ENCODE measurements at regions not wholly inside any gene's neighbourhood (a gene's known extent, or its start where the extent isn't known, plus 50 kb on each side); places are given as distances from the start of the nearest gene placed in this dataset.

DNA sequence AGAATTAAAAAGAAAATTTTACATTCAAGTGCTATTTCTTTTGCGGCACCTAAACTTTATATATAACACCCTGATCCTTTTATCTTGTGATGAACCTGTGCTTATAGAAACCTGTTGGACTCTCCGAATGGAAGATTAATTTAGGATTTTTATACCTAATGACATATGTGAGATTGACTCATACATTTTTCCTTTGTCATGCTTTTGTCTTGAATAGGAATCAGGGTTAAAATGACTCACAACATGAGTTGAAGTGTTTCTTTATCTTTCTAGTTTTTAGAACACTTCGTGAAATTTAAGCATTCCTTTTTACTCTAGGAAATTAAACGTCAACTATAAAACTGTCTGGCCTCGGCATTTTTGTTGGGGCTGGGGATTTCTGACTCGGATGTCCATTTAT is 378.9 kb downstream of the PCDH20 start:
- Histone ChIP-seq H4K20me1 (ENCODE audit: control insufficient read depth, insufficient read depth, low read depth, low read length) (no peaks in the 10 kb centered on the region), H3K4me2 (ENCODE audit: low read length) (no peak overlapping the region), H3K27me3 (ENCODE audit: control insufficient read depth, low read length) (no peaks in the 10 kb centered on the region), H3K9me3 (ENCODE audit: control insufficient read depth, insufficient read depth, low read length) (no peaks in the 10 kb centered on the region), H3K36me3 (ENCODE audit: control insufficient read depth, low read length) (no peaks in the 10 kb centered on the region), H3F3A (ENCODE audit: control insufficient read depth, insufficient read depth) (no peaks in the 10 kb centered on the region), H3K4me3 (ENCODE audit: low read length) (no peak overlapping the region), H3K4me1 (ENCODE audit: control insufficient read depth, low read length) (no peaks in the 10 kb centered on the region), H3K27ac (ENCODE audit: low read depth, low read length) (no peak overlapping the region), H3K9me2 (replicated peaks; ENCODE audit: control insufficient read depth, low read length) (no peaks in the 10 kb centered on the region), H3K79me2 (ENCODE audit: control insufficient read depth, low read length) (no peaks in the 10 kb centered on the region)
- TF ChIP-seq CTCF (IDR thresholded peaks at IDR 0.05; ENCODE audit: low read depth, low read length, poor library complexity, severe bottlenecking) (no peak), EZH2phosphoT487 (IDR thresholded peaks at IDR 0.05; ENCODE audit: borderline replicate concordance, low read length) (no peak)

DNA sequence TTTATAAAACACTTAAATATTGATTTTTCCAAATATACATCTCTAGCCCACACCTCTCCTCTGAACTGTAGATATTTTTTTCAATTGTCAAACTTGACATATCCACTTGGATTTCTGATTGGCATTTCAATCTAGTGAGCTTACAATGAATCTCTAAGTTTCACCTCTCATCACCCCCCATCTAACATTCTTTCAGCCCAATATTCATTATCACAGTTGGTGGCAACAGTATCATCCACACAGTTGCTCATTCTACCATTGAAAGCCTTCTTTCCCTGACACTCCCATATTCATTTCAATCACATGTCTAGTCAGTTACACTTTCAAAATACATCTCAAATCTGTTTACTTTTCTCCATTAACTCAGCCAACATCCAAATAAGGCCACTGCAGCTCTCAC is 385.2 kb downstream of the PCDH20 start:
- Histone ChIP-seq H3K4me3 (ENCODE audit: low read length) (no peak overlapping the region), H3K4me1 (ENCODE audit: control insufficient read depth, low read length) (no peaks in the 10 kb centered on the region), H4K20me1 (ENCODE audit: control insufficient read depth, insufficient read depth, low read depth, low read length) (no peaks in the 10 kb centered on the region), H3K36me3 (ENCODE audit: control insufficient read depth, low read length) (no peaks in the 10 kb centered on the region), H3K4me2 (ENCODE audit: low read length) (no peak overlapping the region), H3F3A (ENCODE audit: control insufficient read depth, insufficient read depth) (no peaks in the 10 kb centered on the region), H3K27me3 (ENCODE audit: control insufficient read depth, low read length) (no peaks in the 10 kb centered on the region), H3K9me2 (replicated peaks; ENCODE audit: control insufficient read depth, low read length) (no peaks in the 10 kb centered on the region), H3K9me3 (ENCODE audit: control insufficient read depth, insufficient read depth, low read length) (no peaks in the 10 kb centered on the region), H3K79me2 (ENCODE audit: control insufficient read depth, low read length) (no peaks in the 10 kb centered on the region), H3K27ac (ENCODE audit: low read depth, low read length) (no peak overlapping the region)
- TF ChIP-seq EZH2phosphoT487 (IDR thresholded peaks at IDR 0.05; ENCODE audit: borderline replicate concordance, low read length): no peak
- TF ChIP-seq CTCF (IDR thresholded peaks at IDR 0.05; ENCODE audit: low read depth, low read length, poor library complexity, severe bottlenecking): no peak

DNA sequence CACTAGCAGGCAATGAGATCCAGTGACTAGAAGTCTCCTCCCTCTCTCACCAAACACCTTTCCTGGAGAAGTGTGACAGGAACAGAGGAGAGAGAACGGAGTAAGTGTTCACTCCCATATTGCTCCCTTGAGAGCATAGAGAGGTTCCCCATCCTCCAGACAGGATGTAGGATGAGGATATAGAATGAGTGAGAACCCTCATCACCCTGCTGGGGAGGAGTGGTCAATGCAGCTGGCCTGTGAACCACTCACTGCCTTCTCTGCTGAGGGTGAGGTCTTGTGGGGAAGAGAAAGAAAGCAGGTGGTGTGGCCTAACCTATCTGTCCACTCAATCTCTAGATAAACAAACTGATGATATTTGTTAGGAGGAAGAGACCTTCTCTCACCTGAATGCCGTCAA is 386.6 kb downstream of the PCDH20 start:
- H3K4me1 ChIP-seq (ENCODE audit: control insufficient read depth, low read length): no peaks in the 10 kb centered on the region
- no peaks in the 10 kb centered on the region for H3K9me3 ChIP-seq (ENCODE audit: control insufficient read depth, insufficient read depth, low read length)
- H3K79me2 ChIP-seq (ENCODE audit: control insufficient read depth, low read length): no peaks in the 10 kb centered on the region
- no peaks in the 10 kb centered on the region for H3K36me3 ChIP-seq (ENCODE audit: control insufficient read depth, low read length)
- no peak overlapping the region for H3K4me2 ChIP-seq (ENCODE audit: low read length)
- no peak overlapping the region for H3K4me3 ChIP-seq (ENCODE audit: low read length)
- H3K9me2 ChIP-seq (replicated peaks; ENCODE audit: control insufficient read depth, low read length): no peaks in the 10 kb centered on the region
- no peak overlapping the region for H3K27ac ChIP-seq (ENCODE audit: low read depth, low read length)
- no peaks in the 10 kb centered on the region for H3F3A ChIP-seq (ENCODE audit: control insufficient read depth, insufficient read depth)
- TF ChIP-seq CTCF (IDR thresholded peaks at IDR 0.05; ENCODE audit: low read depth, low read length, poor library complexity, severe bottlenecking) (no peak), EZH2phosphoT487 (IDR thresholded peaks at IDR 0.05; ENCODE audit: borderline replicate concordance, low read length) (no peak)
- no peaks in the 10 kb centered on the region for H4K20me1 ChIP-seq (ENCODE audit: control insufficient read depth, insufficient read depth, low read depth, low read length)
- no peaks in the 10 kb centered on the region for H3K27me3 ChIP-seq (ENCODE audit: control insufficient read depth, low read length)

GRCh38 chr13:61024046-61024445 is 391.6 kb downstream of the PCDH20 start:
- Histone ChIP-seq H3K4me3 (ENCODE audit: low read length) (no peak overlapping the region), H4K20me1 (ENCODE audit: control insufficient read depth, insufficient read depth, low read depth, low read length) (no peaks in the 10 kb centered on the region), H3K36me3 (ENCODE audit: control insufficient read depth, low read length) (no peaks in the 10 kb centered on the region), H3K9me3 (ENCODE audit: control insufficient read depth, insufficient read depth, low read length) (no peaks in the 10 kb centered on the region), H3K9me2 (replicated peaks; ENCODE audit: control insufficient read depth, low read length) (no peaks in the 10 kb centered on the region), H3K4me1 (ENCODE audit: control insufficient read depth, low read length) (no peaks in the 10 kb centered on the region), H3K4me2 (ENCODE audit: low read length) (no peak overlapping the region), H3K79me2 (ENCODE audit: control insufficient read depth, low read length) (no peaks in the 10 kb centered on the region), H3F3A (ENCODE audit: control insufficient read depth, insufficient read depth) (no peaks in the 10 kb centered on the region), H3K27ac (ENCODE audit: low read depth, low read length) (no peak overlapping the region), H3K27me3 (ENCODE audit: control insufficient read depth, low read length) (no peaks in the 10 kb centered on the region)
- no peak for TF ChIP-seq EZH2phosphoT487 (IDR thresholded peaks at IDR 0.05; ENCODE audit: borderline replicate concordance, low read length)
- TF ChIP-seq CTCF (IDR thresholded peaks at IDR 0.05; ENCODE audit: low read depth, low read length, poor library complexity, severe bottlenecking): no peak

All from DOHH2 (cell line).